ENCODE measurements at regions not wholly inside any gene's neighbourhood (a gene's known extent, or its start where the extent isn't known, plus 50 kb on each side); places are given as distances from the start of the nearest gene placed in this dataset.

DNA sequence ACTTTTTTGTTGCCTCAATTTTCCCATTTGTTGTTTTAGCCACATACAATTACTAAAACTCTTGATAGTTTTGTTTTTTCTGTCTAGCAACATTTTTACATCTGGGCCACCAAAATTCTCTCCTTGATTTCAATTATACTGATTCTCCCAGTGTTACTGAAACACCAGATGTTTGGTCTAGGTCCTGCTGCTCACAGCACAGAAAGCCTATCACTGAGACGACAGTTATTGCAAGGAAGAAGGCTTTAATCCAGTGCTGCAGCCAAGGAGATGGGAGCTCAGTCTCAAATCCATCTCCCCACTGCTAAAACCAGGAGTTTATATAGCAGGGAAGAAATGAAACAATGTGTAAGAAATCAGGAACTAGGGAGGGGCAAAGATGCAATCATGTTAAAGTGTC is 837.7 kb upstream of the CNTN5 start:
- no peak for TF ChIP-seq POLR2A (IDR thresholded peaks at IDR 0.05; ENCODE audit: extremely low read depth, insufficient read length)
- TF ChIP-seq, protein P1, sequence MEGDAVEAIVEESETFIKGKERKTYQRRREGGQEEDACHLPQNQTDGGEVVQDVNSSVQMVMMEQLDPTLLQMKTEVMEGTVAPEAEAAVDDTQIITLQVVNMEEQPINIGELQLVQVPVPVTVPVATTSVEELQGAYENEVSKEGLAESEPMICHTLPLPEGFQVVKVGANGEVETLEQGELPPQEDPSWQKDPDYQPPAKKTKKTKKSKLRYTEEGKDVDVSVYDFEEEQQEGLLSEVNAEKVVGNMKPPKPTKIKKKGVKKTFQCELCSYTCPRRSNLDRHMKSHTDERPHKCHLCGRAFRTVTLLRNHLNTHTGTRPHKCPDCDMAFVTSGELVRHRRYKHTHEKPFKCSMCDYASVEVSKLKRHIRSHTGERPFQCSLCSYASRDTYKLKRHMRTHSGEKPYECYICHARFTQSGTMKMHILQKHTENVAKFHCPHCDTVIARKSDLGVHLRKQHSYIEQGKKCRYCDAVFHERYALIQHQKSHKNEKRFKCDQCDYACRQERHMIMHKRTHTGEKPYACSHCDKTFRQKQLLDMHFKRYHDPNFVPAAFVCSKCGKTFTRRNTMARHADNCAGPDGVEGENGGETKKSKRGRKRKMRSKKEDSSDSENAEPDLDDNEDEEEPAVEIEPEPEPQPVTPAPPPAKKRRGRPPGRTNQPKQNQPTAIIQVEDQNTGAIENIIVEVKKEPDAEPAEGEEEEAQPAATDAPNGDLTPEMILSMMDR (IDR thresholded peaks at IDR 0.05; ENCODE audit: low read depth, low read length) = no peak

Data from NB4 (cell line).